GM10248 (cell line): ENCODE measurements at regions not wholly inside any gene's neighbourhood (a gene's known extent, or its start where the extent isn't known, plus 50 kb on each side); places are given as distances from the start of the nearest gene placed in this dataset.

Source experiments
- CTCF ChIA-PET: fragments of 300-600 bp; sonication (Branson Sonifier 250); formaldehyde crosslinking; extraction: SDS; loops from one replicate; lab custom pipeline; 2021; ENCODE audit warnings: antibody characterized with exemption; lab: Yijun Ruan, JAX
- POLR2A ChIA-PET: fragments of 350-650 bp; sonication (Branson Sonifier 250); formaldehyde crosslinking; extraction: SDS; loops from one replicate; lab custom pipeline; 2020; ENCODE audit warnings: antibody characterized with exemption; lab: Yijun Ruan, JAX
- DNase-seq: peaks from one replicate; pipeline ENCODE4 v3.0.0; 2012; ENCODE audit errors: extremely low spot score
- CTCF ChIP-seq: IDR thresholded peaks from 2 replicates; pipeline ENCODE4 v1.5.1; 2012; ENCODE audit warnings: mild to moderate bottlenecking, low read depth; ENCODE audit errors: extremely low read depth, missing control alignments, control extremely low read depth

DNA sequence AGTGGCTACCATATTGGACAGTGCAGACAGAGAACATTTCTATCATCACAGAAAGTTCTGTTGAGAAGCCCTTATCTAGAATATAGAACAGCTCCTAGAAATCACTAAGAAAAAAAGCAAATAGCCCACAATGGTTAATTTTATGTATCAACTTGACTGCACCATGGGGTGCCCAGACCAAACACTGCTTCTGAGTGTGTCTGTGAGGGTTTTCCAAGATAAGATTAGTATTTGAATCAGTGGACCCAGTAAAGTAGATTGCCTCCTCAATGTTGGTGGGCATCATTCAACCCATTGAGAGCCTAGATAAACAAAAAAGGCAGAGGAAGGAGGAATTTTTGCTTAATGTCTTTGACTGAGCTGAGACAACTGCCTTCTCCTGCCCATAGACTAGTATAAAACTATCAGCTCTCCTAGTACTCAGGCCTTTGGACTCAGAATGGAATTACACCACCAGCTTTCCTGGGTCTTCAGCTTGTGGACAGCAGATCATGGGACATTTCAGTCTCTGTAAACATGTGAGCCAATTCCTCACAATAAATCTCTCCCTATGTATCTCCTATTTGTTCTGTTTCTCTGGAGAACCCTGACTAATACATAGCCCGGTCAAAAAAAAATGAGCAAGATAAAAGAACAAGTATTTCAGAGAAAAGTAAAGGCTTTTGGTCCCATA is 55.9 kb upstream of the OXTR start:
- TF ChIP-seq CTCF = no peak
- ChIA-PET CTCF (no interaction called here), POLR2A (no interaction called here)
- no peak for DNase-seq

- POLR2A ChIA-PET = no interaction called here
- no peak for DNase-seq
- CTCF ChIA-PET = no interaction called here
- TF ChIP-seq CTCF = no peak
Observed at GRCh38 chr3:8824238-8824637, 54.8 kb upstream of the OXTR start.

DNA sequence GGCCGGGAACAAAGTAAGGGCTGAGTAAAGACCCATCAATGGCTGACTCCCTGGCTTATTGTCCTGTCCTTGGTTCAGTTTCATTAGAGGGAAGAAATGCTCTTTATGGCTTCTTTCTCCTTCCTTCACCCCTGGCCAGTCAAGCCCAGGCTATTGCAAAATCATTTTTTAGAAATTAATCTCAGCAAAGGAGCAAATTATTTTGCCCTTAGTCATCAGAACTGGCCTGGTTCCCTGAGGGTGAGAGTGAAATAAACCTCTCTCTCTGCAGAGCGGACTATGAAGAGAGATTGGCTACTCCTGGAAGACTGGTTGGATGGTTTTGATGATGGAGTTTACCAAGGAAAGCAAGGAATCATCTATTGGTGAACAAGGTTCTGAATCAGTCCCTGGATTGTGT is 52.7 kb upstream of the OXTR start:
- ChIA-PET CTCF (interaction anchor here (1.3 kb wide), 1 partner anchor 10 kb away, joined by 3 read pairs; no protein-coding TSS in a partner anchor), POLR2A (no interaction called here)
- no peak for DNase-seq
- no peak for TF ChIP-seq CTCF
